Stimulated activated CD4-positive, alpha-beta T cell treated with anti-CD3 and anti-CD28 coated beads, Interleukin-15, amount 100 ng/mL, for 24 hours (primary cell): ENCODE measurements at regions not wholly inside any gene's neighbourhood (a gene's known extent, or its start where the extent isn't known, plus 50 kb on each side); places are given as distances from the start of the nearest gene placed in this dataset.
"Not testable (repeated sequence)": the region's sequence is repeated elsewhere in the genome, so short reads cannot be mapped to it uniquely, and the experiment has no call there.

Experiments
- DNase-seq: peaks from one replicate; pipeline ENCODE4 v3.0.0-alpha.2; 2020

DNA sequence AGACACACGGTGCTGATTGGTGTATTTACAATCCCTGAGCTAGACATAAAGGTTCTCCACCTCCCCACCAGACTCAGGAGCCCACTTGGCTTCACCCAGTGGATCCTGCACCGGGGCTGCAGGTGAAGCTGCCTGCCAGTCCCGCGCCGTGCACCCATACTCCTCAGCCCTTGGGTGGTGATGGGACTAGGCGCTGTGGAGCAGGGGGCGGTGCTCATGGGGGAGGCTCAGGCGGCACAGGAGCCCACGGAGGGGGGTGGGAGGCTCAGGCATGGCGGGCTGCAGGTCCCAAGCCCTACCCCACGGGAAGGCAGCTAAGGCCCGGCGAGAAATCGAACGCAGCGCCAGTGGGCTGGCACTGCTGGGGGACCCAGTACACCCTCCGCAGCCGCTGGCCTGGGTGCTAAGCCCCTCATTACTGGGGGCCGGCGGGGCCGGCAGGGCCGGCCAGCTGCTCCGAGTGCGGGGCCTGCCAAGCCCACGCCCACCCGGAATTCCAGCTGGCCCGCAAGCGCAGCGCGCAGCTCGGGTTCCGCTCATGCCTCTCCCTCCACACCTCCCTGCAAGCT, 1447.2 kb downstream of the RAPGEF2 start:
- not testable (repeated sequence) for DNase-seq

DNA sequence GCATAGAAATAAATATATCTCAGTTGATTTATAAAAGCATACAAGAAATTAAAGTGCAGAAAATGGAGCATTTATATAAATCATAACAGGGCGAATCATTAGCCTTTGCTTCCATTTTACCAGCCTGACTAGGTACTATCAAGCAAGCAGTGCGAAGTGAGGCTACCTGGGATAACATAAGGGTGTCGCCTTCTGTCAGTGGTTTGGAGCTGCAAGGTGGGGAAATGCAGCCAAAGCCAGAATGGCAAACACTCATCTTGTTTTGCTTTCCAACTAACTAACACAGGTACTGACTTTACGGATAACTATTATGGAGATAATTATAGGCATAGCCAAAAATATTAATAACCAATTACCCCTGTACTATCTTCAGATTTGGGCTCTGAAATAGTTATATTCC, 1459.8 kb downstream of the RAPGEF2 start:
- no peak for DNase-seq

- no peak for DNase-seq
Observed at GRCh38 chr4:160563552-160564282, 1460.8 kb downstream of the RAPGEF2 start.

GRCh38 chr4:160567634-160568033, 1464.8 kb downstream of the RAPGEF2 start:
- no peak for DNase-seq

- no peak for DNase-seq
Observed at GRCh38 chr4:160570271-160570670, 1467.4 kb downstream of the RAPGEF2 start.

- DNase-seq, result not testable (repeated sequence)
Observed at GRCh38 chr4:160574272-160574671, 1471.4 kb downstream of the RAPGEF2 start.

DNA sequence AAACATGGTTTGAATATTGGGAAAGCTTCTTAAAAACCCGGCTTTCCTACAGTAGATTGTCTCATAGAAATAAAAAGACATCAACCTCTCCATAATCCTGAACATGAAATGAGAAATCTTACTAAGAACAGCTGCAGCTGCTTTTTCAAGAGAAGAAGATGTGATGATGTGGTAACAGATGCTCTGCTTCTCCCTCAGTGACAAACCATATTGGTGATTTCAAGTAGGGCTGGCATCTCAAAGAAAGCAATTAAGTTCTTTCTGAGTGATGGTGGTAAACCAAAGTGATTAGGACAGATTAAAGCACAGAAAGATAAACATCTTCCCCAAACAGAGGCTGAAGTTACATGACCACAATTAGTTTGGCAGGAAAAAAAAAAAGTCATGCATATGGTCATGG, 1477.7 kb downstream of the RAPGEF2 start:
- no peak for DNase-seq

DNA sequence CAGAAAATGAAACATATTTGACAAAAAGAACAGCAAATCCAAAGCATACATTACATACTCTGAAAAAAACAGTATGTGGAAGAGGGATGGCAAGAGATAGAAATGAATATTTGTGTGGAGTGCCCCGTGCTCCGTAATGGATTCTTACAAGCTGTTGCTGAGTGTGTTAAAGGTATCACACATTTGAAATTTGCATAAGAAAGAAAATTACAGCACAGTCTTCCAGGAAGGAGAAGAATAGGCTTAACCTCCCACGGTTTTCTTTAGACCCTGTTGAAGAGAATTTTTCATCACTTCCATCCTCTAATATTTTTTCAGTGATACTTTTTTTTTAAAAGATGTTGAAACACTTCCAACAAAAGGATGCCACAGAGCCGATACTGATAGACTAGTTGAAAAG, 1489.4 kb downstream of the RAPGEF2 start:
- DNase-seq, result no peak

DNA sequence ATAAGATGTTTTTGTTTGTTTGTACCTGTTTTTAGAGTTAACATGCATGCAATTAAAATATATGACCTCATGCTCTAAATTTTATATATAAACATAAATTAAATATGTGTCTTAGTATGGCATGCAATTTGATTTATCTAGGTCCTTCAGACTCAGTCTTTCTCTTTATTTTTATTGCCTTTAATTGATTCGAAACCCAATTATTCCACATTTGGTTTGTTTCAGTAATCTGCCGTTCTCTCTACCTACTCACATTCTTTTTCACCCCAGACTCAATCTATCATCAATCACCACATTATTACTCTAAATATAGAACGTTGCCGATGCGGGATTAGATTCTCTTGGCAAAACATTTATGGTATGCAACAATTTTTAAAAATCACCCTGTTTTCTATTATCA, 1492.8 kb downstream of the RAPGEF2 start:
- DNase-seq, result no peak

- no peak for DNase-seq
Observed at GRCh38 chr4:160604541-160604940, 1501.7 kb downstream of the RAPGEF2 start.

GRCh38 chr4:160611181-160611580, 1508.3 kb downstream of the RAPGEF2 start:
- DNase-seq, result no peak

DNA sequence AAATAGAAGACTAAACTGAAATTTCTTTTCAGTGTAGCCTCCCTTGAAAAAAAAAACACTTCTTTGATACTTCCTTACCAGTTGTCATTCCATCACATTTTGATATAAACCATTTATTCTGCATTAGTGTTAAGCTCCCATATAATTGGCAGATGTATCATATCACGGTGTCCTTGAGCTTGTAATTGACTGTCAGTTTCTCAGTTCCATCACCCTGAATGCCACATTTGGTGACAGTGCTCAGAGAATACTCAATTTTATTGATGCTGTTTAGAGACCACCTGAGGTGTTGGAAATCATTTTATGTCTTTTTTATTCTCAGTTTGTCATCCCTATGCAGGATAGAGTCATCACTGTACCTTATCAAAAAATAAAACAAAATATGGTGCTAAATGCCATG, 1528.2 kb downstream of the RAPGEF2 start:
- DNase-seq, result no peak

- no peak for DNase-seq
Observed at GRCh38 chr4:160652790-160653189, 1511.0 kb downstream of the FSTL5 start.

DNA sequence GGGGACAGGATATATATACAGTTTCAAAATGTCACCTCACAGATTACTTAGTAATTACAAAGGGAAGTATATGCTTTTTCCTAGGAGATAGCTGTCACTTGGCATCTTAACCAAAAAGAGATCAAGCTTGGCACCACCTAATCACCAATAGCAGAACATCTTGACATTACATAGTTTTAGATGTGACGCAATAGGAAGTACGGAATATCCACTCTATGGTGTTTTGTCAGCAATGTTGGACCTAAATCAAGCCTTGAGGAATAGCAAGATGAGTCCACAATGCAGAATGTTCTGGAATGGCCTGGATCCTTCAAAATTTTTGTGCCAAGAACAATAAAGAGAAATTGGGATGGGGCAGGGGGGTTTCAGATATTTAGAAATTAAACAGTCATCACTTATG, 1488.2 kb downstream of the FSTL5 start:
- no peak for DNase-seq

DNA sequence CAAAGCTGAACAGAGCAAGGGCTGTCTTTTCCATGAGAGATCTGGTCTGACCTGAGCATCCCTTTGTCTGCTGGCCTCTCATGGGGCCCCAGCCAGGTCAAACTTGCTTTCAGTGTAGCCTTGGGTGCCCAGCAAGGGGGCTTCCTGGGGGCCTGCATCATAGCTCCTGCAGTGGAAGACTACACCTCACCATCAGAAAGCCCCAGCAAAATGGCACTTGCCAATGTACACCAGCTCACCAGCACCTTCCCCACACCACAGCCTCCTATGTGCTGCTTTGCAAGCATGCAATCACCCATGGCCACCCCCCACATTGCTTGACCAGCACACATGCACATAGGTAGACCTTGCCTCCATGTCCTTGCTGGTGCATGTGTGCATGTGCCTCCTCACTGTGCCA, 1478.1 kb downstream of the FSTL5 start:
- no peak for DNase-seq

- no peak for DNase-seq
Observed at GRCh38 chr4:160701671-160702070, 1462.1 kb downstream of the FSTL5 start.

- no peak for DNase-seq
Observed at GRCh38 chr4:160709026-160709425, 1454.8 kb downstream of the FSTL5 start.

DNA sequence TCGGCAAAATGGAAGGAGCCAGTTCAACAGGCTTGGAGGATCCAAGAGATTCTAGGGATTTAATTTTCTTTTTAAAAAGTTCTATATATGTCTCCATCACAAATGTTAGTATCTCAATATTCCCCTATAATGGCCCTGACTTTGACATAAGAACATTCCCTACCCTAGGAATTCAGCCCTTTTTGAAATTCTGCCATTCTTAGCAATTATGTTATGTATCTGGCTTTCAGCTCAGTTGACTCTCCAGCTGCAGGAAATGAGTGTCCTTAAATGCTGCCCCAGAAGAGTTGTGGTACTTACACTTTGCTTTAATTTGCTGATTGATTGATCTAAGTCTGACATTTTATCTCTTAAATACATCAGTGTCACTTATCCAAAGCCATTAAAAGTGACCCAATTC, 1454.3 kb downstream of the FSTL5 start:
- no peak for DNase-seq

GRCh38 chr4:160716551-160716950, 1447.2 kb downstream of the FSTL5 start:
- no peak for DNase-seq

DNA sequence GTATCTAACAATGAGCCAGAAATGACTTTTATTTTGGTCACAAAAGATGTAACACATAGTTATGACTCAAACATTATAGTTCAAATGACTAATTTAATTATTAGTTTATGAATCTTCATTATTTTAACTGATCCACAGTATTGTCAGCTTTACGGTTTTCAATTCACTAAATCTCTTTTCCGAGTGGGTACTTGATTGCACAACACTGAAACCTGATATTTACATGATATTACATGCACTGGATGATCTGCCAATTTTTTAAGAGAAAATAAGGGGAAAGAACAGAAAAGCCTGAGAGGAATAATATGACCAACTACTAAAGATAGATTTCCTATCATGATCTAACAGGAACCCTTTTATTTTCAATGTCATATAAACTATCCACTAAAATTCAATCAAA, 1446.0 kb downstream of the FSTL5 start:
- no peak for DNase-seq

- DNase-seq, result no peak
Observed at GRCh38 chr4:160724063-160724462, 1439.7 kb downstream of the FSTL5 start.

- no peak for DNase-seq
Observed at GRCh38 chr4:160745126-160745525, 1418.7 kb downstream of the FSTL5 start.

DNA sequence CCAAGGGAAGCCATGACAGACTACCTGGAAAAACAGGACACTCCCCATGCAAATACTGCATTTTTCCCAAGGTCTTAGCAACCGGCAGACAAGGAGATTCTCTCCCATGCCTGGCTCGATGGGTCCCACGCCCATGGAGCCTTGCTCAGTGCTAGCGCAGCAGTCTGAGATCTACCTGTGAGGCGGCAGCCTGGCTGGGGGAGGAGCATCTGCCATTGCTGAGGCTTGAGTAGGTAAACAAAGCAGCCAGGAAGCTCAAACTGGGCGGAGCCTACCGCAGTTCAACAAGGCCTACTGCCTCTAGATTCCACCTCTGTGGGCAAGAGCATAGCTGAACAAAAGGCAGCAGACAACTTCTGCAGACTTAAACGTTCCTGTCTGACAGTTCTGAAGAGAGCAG, 1417.2 kb downstream of the FSTL5 start:
- DNase-seq, result not testable (repeated sequence)

DNA sequence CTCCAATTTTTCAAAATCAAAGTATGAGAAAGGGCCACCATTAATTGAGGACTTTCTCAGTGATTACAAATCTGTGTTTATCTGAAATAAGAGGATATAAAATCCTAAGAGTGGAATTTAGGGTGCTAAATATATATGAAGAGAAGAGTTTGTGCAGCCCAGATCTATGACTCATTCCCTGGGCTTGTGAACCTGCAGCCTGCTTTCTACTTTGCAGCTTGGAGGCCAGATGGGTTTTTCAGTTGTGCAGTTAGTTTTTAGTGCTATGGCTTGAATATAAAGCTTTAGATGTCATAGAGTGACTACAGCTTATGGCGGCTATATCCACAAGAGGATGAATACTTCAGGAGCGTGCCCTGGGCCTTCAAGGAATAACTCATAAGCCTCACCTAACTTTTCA, 1391.1 kb downstream of the FSTL5 start:
- DNase-seq, result no peak

DNA sequence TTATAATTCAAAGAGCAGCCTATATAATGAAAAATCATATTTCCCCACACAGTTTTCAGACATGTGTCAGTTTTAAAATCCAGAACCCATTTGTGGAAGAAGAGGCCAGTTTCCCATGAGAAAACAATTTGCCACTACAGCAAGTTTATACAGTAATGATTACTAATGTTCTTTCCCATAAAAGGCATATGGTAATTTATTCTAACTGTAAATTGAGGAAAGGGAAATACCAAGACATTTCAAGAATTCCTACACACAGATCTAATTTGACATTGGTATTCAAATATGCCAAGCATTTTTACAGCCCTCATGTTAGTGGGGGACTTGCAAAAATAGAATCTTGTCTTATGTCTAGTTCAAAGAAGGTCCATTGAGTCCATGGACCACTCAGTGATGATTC, 1368.6 kb downstream of the FSTL5 start:
- DNase-seq, result no peak
